H9 (cell line): ENCODE measurements at regions not wholly inside any gene's neighbourhood (a gene's known extent, or its start where the extent isn't known, plus 50 kb on each side); places are given as distances from the start of the nearest gene placed in this dataset.

Experiments
- DNase-seq: peaks from one replicate; pipeline ENCODE4 v3.0.0-alpha.2; 2017
- H2AFZ ChIP-seq: one replicate; pipeline ENCODE4 v1.6.1; 2013; ENCODE audit warnings: mild to moderate bottlenecking, low read length, control low read depth, moderate library complexity
- H2AK5ac ChIP-seq: 2 replicates; pipeline ENCODE4 v1.6.1; 2013; ENCODE audit warnings: low read length, control low read depth, mixed read lengths; ENCODE audit not compliant: insufficient read length
- H2BK120ac ChIP-seq: one replicate; pipeline ENCODE4 v1.6.1; 2013; ENCODE audit warnings: low read depth, mild to moderate bottlenecking, low read length, control low read depth, inconsistent platforms; ENCODE audit not compliant: poor library complexity, severe bottlenecking
- H2BK12ac ChIP-seq: 2 replicates; pipeline ENCODE4 v1.6.1; 2013; ENCODE audit warnings: low read length, control low read depth, mixed read lengths, low read depth; ENCODE audit not compliant: insufficient read length
- H2BK15ac ChIP-seq: 2 replicates; pipeline ENCODE4 v1.6.1; 2013; ENCODE audit warnings: low read depth, low read length, control low read depth
- H2BK20ac ChIP-seq: one replicate; pipeline ENCODE4 v1.6.1; 2013; ENCODE audit warnings: low read depth, mild to moderate bottlenecking, low read length, control low read depth, inconsistent platforms; ENCODE audit not compliant: poor library complexity, severe bottlenecking
- H2BK5ac ChIP-seq: 2 replicates; pipeline ENCODE4 v1.6.1; 2013; ENCODE audit warnings: low read length, control low read depth, mixed read lengths; ENCODE audit not compliant: insufficient read length
- H3K14ac ChIP-seq: 2 replicates; pipeline ENCODE4 v1.6.1; 2013; ENCODE audit warnings: low read length, control low read depth; ENCODE audit not compliant: insufficient read depth
- H3K18ac ChIP-seq: 2 replicates; pipeline ENCODE4 v1.6.1; 2013; ENCODE audit warnings: low read depth, mild to moderate bottlenecking, mixed read lengths, low read length, control low read depth; ENCODE audit not compliant: insufficient read length
- H3K23ac ChIP-seq: 2 replicates; pipeline ENCODE4 v1.6.1; 2013; ENCODE audit warnings: low read length, control low read depth, mixed read lengths, low read depth; ENCODE audit not compliant: insufficient read length
- H3K23me2 ChIP-seq: 2 replicates; pipeline ENCODE4 v1.6.1; 2013; ENCODE audit warnings: low read depth, mild to moderate bottlenecking, mixed read lengths, low read length, control low read depth; ENCODE audit not compliant: insufficient read length, poor library complexity, severe bottlenecking
- H3K27ac ChIP-seq: 2 replicates; pipeline ENCODE4 v1.5.1; 2013; ENCODE audit warnings: low read length, control low read depth, mixed read lengths, low read depth; ENCODE audit not compliant: insufficient read length
- H3K27me3 ChIP-seq: 2 replicates; pipeline ENCODE4 v1.6.1; 2013; ENCODE audit warnings: low read length, control low read depth, inconsistent platforms; ENCODE audit not compliant: insufficient read depth
- H3K4ac ChIP-seq: 2 replicates; pipeline ENCODE4 v1.6.1; 2013; ENCODE audit warnings: low read depth, mild to moderate bottlenecking, control low read depth, inconsistent platforms, low read length, moderate library complexity
- H3K4me1 ChIP-seq: 2 replicates; pipeline ENCODE4 v1.6.1; 2013; ENCODE audit warnings: low read length, control low read depth, inconsistent platforms; ENCODE audit not compliant: insufficient read depth
- H3K4me2 ChIP-seq: 2 replicates; pipeline ENCODE4 v1.6.1; 2013; ENCODE audit warnings: low read length, control low read depth, mixed read lengths; ENCODE audit not compliant: insufficient read length, insufficient read depth
- H3K56ac ChIP-seq: 2 replicates; pipeline ENCODE4 v1.6.1; 2013; ENCODE audit warnings: low read depth, mild to moderate bottlenecking, mixed read lengths, low read length, control low read depth; ENCODE audit not compliant: insufficient read length
- H3K79me1 ChIP-seq: 2 replicates; pipeline ENCODE4 v1.6.1; 2013; ENCODE audit warnings: low read depth, mild to moderate bottlenecking, moderate library complexity, low read length, control low read depth, inconsistent platforms; ENCODE audit not compliant: insufficient read depth, poor library complexity, severe bottlenecking
- H3K79me2 ChIP-seq: 2 replicates; pipeline ENCODE4 v1.6.1; 2013; ENCODE audit warnings: low read length, control low read depth, inconsistent platforms; ENCODE audit not compliant: insufficient read depth
- H3K9ac ChIP-seq: 2 replicates; pipeline ENCODE4 v1.6.1; 2013; ENCODE audit warnings: low read length, control low read depth, mixed read lengths; ENCODE audit not compliant: insufficient read length; ENCODE audit errors: extremely low read depth
- H3K9me3 ChIP-seq: one replicate; pipeline ENCODE4 v1.6.1; 2013; ENCODE audit warnings: low read depth, low read length, inconsistent platforms; ENCODE audit not compliant: control insufficient read depth
- H3T11ph ChIP-seq: one replicate; pipeline ENCODE4 v1.6.1; 2013; ENCODE audit warnings: mild to moderate bottlenecking, low read length, control low read depth, inconsistent platforms
- H4K20me1 ChIP-seq: one replicate; pipeline ENCODE4 v1.6.1; 2013; ENCODE audit not compliant: control insufficient read depth, insufficient read length, insufficient read depth
- H4K5ac ChIP-seq: 2 replicates; pipeline ENCODE4 v1.6.1; 2013; ENCODE audit warnings: low read depth, mild to moderate bottlenecking, mixed read lengths, low read length, control low read depth; ENCODE audit not compliant: insufficient read length
- H4K8ac ChIP-seq: replicated peaks from 2 replicates; pipeline ENCODE4 v1.6.1; 2013; ENCODE audit warnings: low read length, control low read depth, mixed read lengths, low read depth; ENCODE audit not compliant: insufficient read length
- H4K91ac ChIP-seq: 2 replicates; pipeline ENCODE4 v1.6.1; 2013; ENCODE audit warnings: low read depth, mild to moderate bottlenecking, moderate library complexity, mixed read lengths, low read length, control low read depth; ENCODE audit not compliant: insufficient read length
- H3K27ac Mint-ChIP-seq, 3 experiments: 2 replicates in 2 of 3; 3 replicates in 1 of 3; pipeline ENCODE4 v1.8.0; 2020 to 2021; ENCODE audit warnings: mixed read lengths in 3 of 3, mild to moderate bottlenecking in 1 of 3, moderate library complexity in 1 of 3
- H3K27me3 Mint-ChIP-seq: 2 replicates; pipeline ENCODE4 v1.8.0; 2021; ENCODE audit warnings: low read depth, mild to moderate bottlenecking, moderate library complexity, mixed read lengths
- H3K36me3 Mint-ChIP-seq, 3 experiments: 2 replicates in 2 of 3; 3 replicates in 1 of 3; pipeline ENCODE4 v1.8.0; 2020 to 2021; ENCODE audit warnings: low read depth in 3 of 3, mixed read lengths in 3 of 3; ENCODE audit not compliant: insufficient read depth in 1 of 3
- H3K4me1 Mint-ChIP-seq, 2 experiments: 2 replicates each; pipeline ENCODE4 v1.8.0; 2020; ENCODE audit warnings: mixed read lengths in 2 of 2
- H3K4me3 Mint-ChIP-seq, 2 experiments: 2 replicates in 1 of 2; 3 replicates in 1 of 2; pipeline ENCODE4 v1.8.0; 2020 to 2021; ENCODE audit warnings: mild to moderate bottlenecking in 2 of 2, mixed read lengths in 2 of 2, moderate library complexity in 1 of 2
- H3K9me3 Mint-ChIP-seq, 2 experiments: 2 replicates in 1 of 2; 3 replicates in 1 of 2; pipeline ENCODE4 v1.8.0; 2020; ENCODE audit warnings: mild to moderate bottlenecking in 2 of 2, mixed read lengths in 2 of 2, moderate library complexity in 1 of 2
- WGBS: extraction: QIAGEN DNeasy Blood & Tissue Kit; methylation state at CpG from one replicate; pipeline ENCODE4 v1.1.7; 2013; ENCODE audit warnings: missing lambda C conversion rate, low lambda C conversion rate, mixed read lengths; ENCODE audit not compliant: insufficient read length; ENCODE audit errors: extremely low coverage; 5-methylcytosine and 5-hydroxymethylcytosine counted together
- TF ChIP-seq, protein P1 (sequence below): fragments of 200-600 bp; sonication (generic); conservative IDR thresholded peaks from 3 replicates; pipeline ENCODE4 v1.8.0; 2021; ENCODE audit warnings: antibody characterized with exemption, mild to moderate bottlenecking

DNA sequence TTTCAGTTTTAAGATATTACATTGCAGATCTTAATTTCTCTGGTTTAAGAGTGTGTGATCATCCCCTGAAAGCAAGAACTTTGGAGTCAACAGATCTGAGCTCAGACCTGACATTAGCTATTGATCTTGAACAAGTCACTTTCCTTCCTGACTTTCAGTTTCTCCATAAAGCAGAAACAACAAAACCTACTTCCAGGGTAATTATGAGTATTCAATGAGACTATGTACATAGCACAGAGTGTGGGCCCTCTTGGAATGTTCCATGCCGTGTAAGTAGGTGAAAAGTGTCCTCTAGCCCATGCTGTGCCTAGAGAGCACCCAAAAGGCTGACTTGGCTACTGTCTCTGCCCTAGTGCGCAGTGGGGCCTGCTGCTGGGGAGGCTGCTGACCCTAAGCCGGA lies 188.0 kb upstream of the RPL34 start:
- Mint-ChIP-seq H3K4me3 (no peak overlapping the region), H3K27me3 (peaks cover 2% of the 10 kb centered on the region; the same call in 1 of the 2 replicates), H3K36me3 (no peaks in the 10 kb centered on the region), H3K27ac (no peak overlapping the region), H3K4me1 (no peaks in the 10 kb centered on the region), H3K9me3 (peaks cover 2 to 5% of the 10 kb centered on the region in 2 experiments; a peak in 3 of 5 replicates)
- Histone ChIP-seq H3K79me2 (no peaks in the 10 kb centered on the region), H3K56ac (no peak overlapping the region), H3K9me3 (no peaks in the 10 kb centered on the region), H3K27ac (no peak overlapping the region), H4K20me1 (no peaks in the 10 kb centered on the region), H3K79me1 (no peaks in the 10 kb centered on the region), H4K5ac (no peak overlapping the region), H3K27me3 (no peaks in the 10 kb centered on the region), H3K9ac (no peak overlapping the region), H4K8ac (no peak overlapping the region), H4K91ac (no peak overlapping the region), H2AFZ (no peak overlapping the region), H3K4ac (no peak overlapping the region), H3K4me2 (no peak overlapping the region), H3K23ac (no peak overlapping the region), H3T11ph (no peak overlapping the region), H3K23me2 (no peaks in the 10 kb centered on the region), H2BK120ac (no peak overlapping the region), H2BK12ac (no peak overlapping the region), H2BK20ac (no peak overlapping the region), H2BK15ac (no peak overlapping the region), H2AK5ac (no peak overlapping the region), H2BK5ac (no peak overlapping the region), H3K14ac (no peak overlapping the region), H3K18ac (no peak overlapping the region), H3K4me1 (no peaks in the 10 kb centered on the region)
- DNase-seq, result no peak
- TF ChIP-seq, protein P1, sequence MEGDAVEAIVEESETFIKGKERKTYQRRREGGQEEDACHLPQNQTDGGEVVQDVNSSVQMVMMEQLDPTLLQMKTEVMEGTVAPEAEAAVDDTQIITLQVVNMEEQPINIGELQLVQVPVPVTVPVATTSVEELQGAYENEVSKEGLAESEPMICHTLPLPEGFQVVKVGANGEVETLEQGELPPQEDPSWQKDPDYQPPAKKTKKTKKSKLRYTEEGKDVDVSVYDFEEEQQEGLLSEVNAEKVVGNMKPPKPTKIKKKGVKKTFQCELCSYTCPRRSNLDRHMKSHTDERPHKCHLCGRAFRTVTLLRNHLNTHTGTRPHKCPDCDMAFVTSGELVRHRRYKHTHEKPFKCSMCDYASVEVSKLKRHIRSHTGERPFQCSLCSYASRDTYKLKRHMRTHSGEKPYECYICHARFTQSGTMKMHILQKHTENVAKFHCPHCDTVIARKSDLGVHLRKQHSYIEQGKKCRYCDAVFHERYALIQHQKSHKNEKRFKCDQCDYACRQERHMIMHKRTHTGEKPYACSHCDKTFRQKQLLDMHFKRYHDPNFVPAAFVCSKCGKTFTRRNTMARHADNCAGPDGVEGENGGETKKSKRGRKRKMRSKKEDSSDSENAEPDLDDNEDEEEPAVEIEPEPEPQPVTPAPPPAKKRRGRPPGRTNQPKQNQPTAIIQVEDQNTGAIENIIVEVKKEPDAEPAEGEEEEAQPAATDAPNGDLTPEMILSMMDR, result no peak
- no CpG with 5 or more reads among the region's 3 CpGs for whole genome bisulfite sequencing
